Activated CD8-positive, alpha-beta memory T cell treated with anti-CD3 and anti-CD28 coated beads, Interleukin-2, amount 50 U/mL, for 4 hours (primary cell): ENCODE measurements at regions not wholly inside any gene's neighbourhood (a gene's known extent, or its start where the extent isn't known, plus 50 kb on each side); places are given as distances from the start of the nearest gene placed in this dataset.
"Not testable (repeated sequence)": the region's sequence is repeated elsewhere in the genome, so short reads cannot be mapped to it uniquely, and the experiment has no call there.

Source experiments
- DNase-seq: peaks from one replicate; pipeline ENCODE4 v3.0.0-alpha.2; 2020

GRCh38 chr7:115789901-115790300 lies 240.7 kb downstream of the TFEC start:
- no peak for DNase-seq

- not testable (repeated sequence) for DNase-seq
These were observed 241.1 kb downstream of the TFEC start for GRCh38 chr7:115789473-115789872.

- DNase-seq, result no peak
These were observed 247.7 kb downstream of the TFEC start for GRCh38 chr7:115782696-115783490.

- DNase-seq, result no peak
These were observed 251.0 kb downstream of the TFEC start for GRCh38 chr7:115779561-115779960.

- no peak for DNase-seq
These were observed 254.6 kb downstream of the TFEC start for GRCh38 chr7:115775981-115776380.

GRCh38 chr7:115763347-115763746 lies 267.2 kb downstream of the TFEC start:
- no peak for DNase-seq

GRCh38 chr7:115758025-115758424 lies 272.5 kb downstream of the TFEC start:
- DNase-seq, result no peak

GRCh38 chr7:115754226-115754625 lies 276.3 kb downstream of the TFEC start:
- no peak for DNase-seq

- no peak for DNase-seq
These were observed 280.6 kb downstream of the TFEC start for GRCh38 chr7:115749924-115750323.

- no peak for DNase-seq
These were observed 282.3 kb downstream of the TFEC start for GRCh38 chr7:115748123-115748738.

- no peak for DNase-seq
These were observed 283.4 kb downstream of the TFEC start for GRCh38 chr7:115747174-115747573.

GRCh38 chr7:115740043-115740442 lies 290.5 kb downstream of the TFEC start:
- no peak for DNase-seq

GRCh38 chr7:115734641-115735040 lies 295.9 kb downstream of the TFEC start:
- DNase-seq, result no peak

GRCh38 chr7:115731796-115732471 lies 298.6 kb downstream of the TFEC start:
- no peak for DNase-seq

GRCh38 chr7:115728518-115728917 lies 302.0 kb downstream of the TFEC start:
- DNase-seq, result no peak

- no peak for DNase-seq
These were observed 306.0 kb downstream of the TFEC start for GRCh38 chr7:115724400-115725056.

- no peak for DNase-seq
These were observed 308.1 kb downstream of the TFEC start for GRCh38 chr7:115722302-115722977.

GRCh38 chr7:115721293-115722217 lies 309.0 kb downstream of the TFEC start:
- no peak for DNase-seq

GRCh38 chr7:115719963-115720362 lies 310.6 kb downstream of the TFEC start:
- no peak for DNase-seq

- DNase-seq, result no peak
These were observed 320.9 kb downstream of the TFEC start for GRCh38 chr7:115709664-115710063.

GRCh38 chr7:115708013-115708341 lies 322.6 kb downstream of the TFEC start:
- no peak for DNase-seq
